Stimulated activated CD4-positive, alpha-beta T cell treated with anti-CD3 and anti-CD28 coated beads, Interleukin-4, amount 100 ng/mL, for 4 hours (primary cell): ENCODE measurements at regions not wholly inside any gene's neighbourhood (a gene's known extent, or its start where the extent isn't known, plus 50 kb on each side); places are given as distances from the start of the nearest gene placed in this dataset.

Experiments used
- DNase-seq, 2 experiments: peaks; one replicate each; pipeline ENCODE4 v3.0.0-alpha.2; 2020

GRCh38 chr14:97367278-97367677, 570.1 kb downstream of the VRK1 start:
- DNase-seq = no peak

GRCh38 chr14:97368049-97368448, 570.9 kb downstream of the VRK1 start:
- no peak for DNase-seq

GRCh38 chr14:97368900-97369564, 571.9 kb downstream of the VRK1 start:
- no peak for DNase-seq

GRCh38 chr14:97369901-97370300, 572.7 kb downstream of the VRK1 start:
- no peak for DNase-seq

- DNase-seq = no peak
Observed at GRCh38 chr14:97376310-97376709, 579.1 kb downstream of the VRK1 start.

GRCh38 chr14:97377550-97377949, 580.4 kb downstream of the VRK1 start:
- no peak for DNase-seq

- DNase-seq = no peak
Observed at GRCh38 chr14:97379091-97379531, 581.9 kb downstream of the VRK1 start.

- peak; percentile 56 to 84 for DNase-seq
Observed at GRCh38 chr14:97380539-97380941, 583.4 kb downstream of the VRK1 start.

- DNase-seq = no peak
Observed at GRCh38 chr14:97381309-97381708, 584.1 kb downstream of the VRK1 start.

- DNase-seq = no peak
Observed at GRCh38 chr14:97382616-97383226, 585.5 kb downstream of the VRK1 start.

- no peak for DNase-seq
Observed at GRCh38 chr14:97385727-97386126, 588.5 kb downstream of the VRK1 start.

- no peak for DNase-seq
Observed at GRCh38 chr14:97387252-97387874, 590.2 kb downstream of the VRK1 start.

- no peak for DNase-seq
Observed at GRCh38 chr14:97388408-97388807, 591.2 kb downstream of the VRK1 start.

GRCh38 chr14:97390096-97390724, 593.0 kb downstream of the VRK1 start:
- no peak for DNase-seq

- no peak for DNase-seq
Observed at GRCh38 chr14:97393244-97393643, 596.1 kb downstream of the VRK1 start.

GRCh38 chr14:97395068-97395467, 597.9 kb downstream of the VRK1 start:
- DNase-seq = no peak

GRCh38 chr14:97401714-97402113, 604.5 kb downstream of the VRK1 start:
- DNase-seq = no peak

- no peak for DNase-seq
Observed at GRCh38 chr14:97402279-97402678, 605.1 kb downstream of the VRK1 start.

GRCh38 chr14:97407701-97408407, 610.7 kb downstream of the VRK1 start:
- DNase-seq = no peak

GRCh38 chr14:97408503-97408902, 611.3 kb downstream of the VRK1 start:
- DNase-seq = no peak

- DNase-seq = peak; percentile 29 to 41
Observed at GRCh38 chr14:97408937-97409815, 612.0 kb downstream of the VRK1 start.
